GM12801 (cell line): ENCODE measurements at regions not wholly inside any gene's neighbourhood (a gene's known extent, or its start where the extent isn't known, plus 50 kb on each side); places are given as distances from the start of the nearest gene placed in this dataset.

Experiments used
- CTCF ChIP-seq: IDR thresholded peaks from one replicate; pipeline ENCODE4 v1.5.1; 2011; ENCODE audit warnings: control low read depth; ENCODE audit not compliant: insufficient read length; ENCODE audit errors: extremely low read depth

- no peak for TF ChIP-seq CTCF
These were observed 257.4 kb upstream of the SLC14A2 start for GRCh38 chr18:45357686-45358470.

GRCh38 chr18:45359275-45360009 is 255.8 kb upstream of the SLC14A2 start:
- TF ChIP-seq CTCF, result no peak

GRCh38 chr18:45361125-45361851 is 254.0 kb upstream of the SLC14A2 start:
- TF ChIP-seq CTCF, result no peak

GRCh38 chr18:45363196-45363595 is 252.1 kb upstream of the SLC14A2 start:
- TF ChIP-seq CTCF, result no peak

- TF ChIP-seq CTCF, result no peak
These were observed 249.4 kb upstream of the SLC14A2 start for GRCh38 chr18:45365835-45366234.

GRCh38 chr18:45370255-45371010 is 244.8 kb upstream of the SLC14A2 start:
- no peak for TF ChIP-seq CTCF
